Neural crest cell (in vitro differentiated cells): ENCODE measurements at regions not wholly inside any gene's neighbourhood (a gene's known extent, or its start where the extent isn't known, plus 50 kb on each side); places are given as distances from the start of the nearest gene placed in this dataset.

Experiments
- DNase-seq: peaks from one replicate; pipeline ENCODE4 v3.0.0; 2021; ENCODE audit warnings: low read depth, mixed read lengths, low spot score
- H3K27ac Mint-ChIP-seq: one replicate; pipeline ENCODE4 v1.8.0; 2021; ENCODE audit warnings: mild to moderate bottlenecking, mixed read lengths; ENCODE audit not compliant: unreplicated experiment
- H3K27me3 Mint-ChIP-seq: 2 replicates; pipeline ENCODE4 v1.8.0; 2021; ENCODE audit warnings: low read depth, mild to moderate bottlenecking, mixed read lengths
- H3K36me3 Mint-ChIP-seq: 2 replicates; pipeline ENCODE4 v1.8.0; 2021; ENCODE audit warnings: low read depth, mild to moderate bottlenecking, mixed read lengths
- H3K4me1 Mint-ChIP-seq: 2 replicates; pipeline ENCODE4 v1.8.0; 2021; ENCODE audit warnings: mixed read lengths
- H3K4me3 Mint-ChIP-seq: one replicate; pipeline ENCODE4 v1.8.0; 2021; ENCODE audit warnings: mild to moderate bottlenecking, mixed read lengths
- H3K9me3 Mint-ChIP-seq: 2 replicates; pipeline ENCODE4 v1.8.0; 2021; ENCODE audit warnings: mixed read lengths
- TF ChIP-seq, protein P1 (sequence below): fragments of 200-600 bp; sonication (generic); conservative IDR thresholded peaks from 2 replicates; pipeline ENCODE4 v1.5.0; 2021; ENCODE audit warnings: antibody characterized with exemption, mild to moderate bottlenecking

GRCh38 chr2:52431352-52431760, 1336.2 kb upstream of the CHAC2 start:
- H3K4me1 Mint-ChIP-seq: no peaks in the 10 kb centered on the region
- no peak for DNase-seq
- H3K9me3 Mint-ChIP-seq: peaks cover 6% of the 10 kb centered on the region
- TF ChIP-seq, protein P1, sequence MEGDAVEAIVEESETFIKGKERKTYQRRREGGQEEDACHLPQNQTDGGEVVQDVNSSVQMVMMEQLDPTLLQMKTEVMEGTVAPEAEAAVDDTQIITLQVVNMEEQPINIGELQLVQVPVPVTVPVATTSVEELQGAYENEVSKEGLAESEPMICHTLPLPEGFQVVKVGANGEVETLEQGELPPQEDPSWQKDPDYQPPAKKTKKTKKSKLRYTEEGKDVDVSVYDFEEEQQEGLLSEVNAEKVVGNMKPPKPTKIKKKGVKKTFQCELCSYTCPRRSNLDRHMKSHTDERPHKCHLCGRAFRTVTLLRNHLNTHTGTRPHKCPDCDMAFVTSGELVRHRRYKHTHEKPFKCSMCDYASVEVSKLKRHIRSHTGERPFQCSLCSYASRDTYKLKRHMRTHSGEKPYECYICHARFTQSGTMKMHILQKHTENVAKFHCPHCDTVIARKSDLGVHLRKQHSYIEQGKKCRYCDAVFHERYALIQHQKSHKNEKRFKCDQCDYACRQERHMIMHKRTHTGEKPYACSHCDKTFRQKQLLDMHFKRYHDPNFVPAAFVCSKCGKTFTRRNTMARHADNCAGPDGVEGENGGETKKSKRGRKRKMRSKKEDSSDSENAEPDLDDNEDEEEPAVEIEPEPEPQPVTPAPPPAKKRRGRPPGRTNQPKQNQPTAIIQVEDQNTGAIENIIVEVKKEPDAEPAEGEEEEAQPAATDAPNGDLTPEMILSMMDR: no peak
- H3K4me3 Mint-ChIP-seq: no peak overlapping the region
- peak overlapping the region; percentile 62 for H3K27ac Mint-ChIP-seq
- H3K27me3 Mint-ChIP-seq: no peaks in the 10 kb centered on the region
- H3K36me3 Mint-ChIP-seq: no peaks in the 10 kb centered on the region

DNA sequence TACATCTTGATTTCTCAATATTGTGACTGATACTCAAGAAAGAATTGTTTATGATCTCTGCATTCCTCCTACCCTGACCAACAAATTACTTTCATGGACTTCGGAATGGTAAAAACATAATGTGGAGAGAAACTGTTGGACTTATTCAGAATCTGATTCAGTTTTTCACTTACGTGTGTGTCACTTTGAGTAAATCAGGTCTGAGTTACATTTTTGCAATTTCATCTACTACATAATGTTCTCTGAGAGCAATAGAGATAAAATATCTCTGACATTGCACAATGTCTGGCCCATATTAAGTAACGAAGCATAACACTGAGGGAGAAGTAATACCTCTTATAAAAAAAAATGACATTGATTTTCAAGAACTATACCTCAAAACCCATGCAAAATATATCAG, 1337.9 kb upstream of the CHAC2 start:
- no peak for DNase-seq
- Mint-ChIP-seq H3K9me3 (peaks cover 6% of the 10 kb centered on the region), H3K36me3 (no peaks in the 10 kb centered on the region), H3K27ac (no peak overlapping the region), H3K4me3 (no peak overlapping the region), H3K4me1 (no peaks in the 10 kb centered on the region), H3K27me3 (no peaks in the 10 kb centered on the region)
- TF ChIP-seq, protein P1: no peak

DNA sequence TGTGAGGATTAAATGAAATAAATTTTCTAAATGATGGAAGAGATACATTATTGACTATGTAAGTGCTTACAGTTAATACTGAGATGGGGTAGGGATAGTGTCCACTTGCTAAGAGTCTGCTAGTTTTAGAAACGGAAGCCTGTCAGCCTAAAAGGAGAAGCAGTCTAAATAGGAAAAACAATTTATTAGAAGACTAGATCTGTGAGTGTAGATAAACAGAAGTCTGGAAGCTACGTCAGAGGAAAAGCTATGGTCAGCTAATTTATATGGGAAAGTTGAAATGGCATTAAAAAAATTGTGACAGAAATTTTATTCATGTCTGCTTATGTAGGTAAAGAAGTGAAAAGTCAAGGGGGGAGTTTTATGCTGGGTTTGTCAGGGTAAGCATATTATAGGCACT, 1338.4 kb upstream of the CHAC2 start:
- Mint-ChIP-seq H3K27me3 (no peaks in the 10 kb centered on the region), H3K27ac (no peak overlapping the region), H3K9me3 (peaks cover 6% of the 10 kb centered on the region), H3K36me3 (no peaks in the 10 kb centered on the region), H3K4me1 (no peaks in the 10 kb centered on the region), H3K4me3 (no peak overlapping the region)
- DNase-seq: no peak
- TF ChIP-seq, protein P1: no peak

GRCh38 chr2:52428224-52428623, 1339.4 kb upstream of the CHAC2 start:
- Mint-ChIP-seq H3K27ac (peak overlapping the region; percentile 8), H3K27me3 (no peaks in the 10 kb centered on the region), H3K4me1 (no peaks in the 10 kb centered on the region), H3K4me3 (no peak overlapping the region), H3K9me3 (peaks cover 6% of the 10 kb centered on the region), H3K36me3 (no peaks in the 10 kb centered on the region)
- DNase-seq: no peak
- TF ChIP-seq, protein P1: no peak

DNA sequence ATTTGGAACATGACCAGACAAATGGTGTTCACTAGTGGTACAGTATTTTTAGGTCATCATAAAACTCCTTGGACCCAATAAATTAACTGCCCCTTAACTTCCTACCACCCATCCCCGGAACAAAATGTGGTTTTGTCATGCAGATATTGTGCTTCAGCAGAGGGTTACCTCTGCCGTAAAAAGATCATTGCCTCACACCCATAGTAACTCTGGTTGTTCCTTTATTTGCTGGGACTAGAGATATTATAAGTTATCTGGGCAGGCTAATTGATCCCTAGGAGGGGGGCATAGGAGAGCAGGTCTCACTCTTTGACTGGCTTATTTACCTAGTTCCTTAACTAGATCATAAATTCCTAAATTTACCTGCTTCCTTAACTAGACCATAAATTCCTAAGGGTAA, 1343.9 kb upstream of the CHAC2 start:
- no peaks in the 10 kb centered on the region for H3K4me1 Mint-ChIP-seq

More for the DNA sequence above, 1343.9 kb upstream of the CHAC2 start:
- DNase-seq: no peak
- no peaks in the 10 kb centered on the region for H3K9me3 Mint-ChIP-seq
- H3K27me3 Mint-ChIP-seq: no peaks in the 10 kb centered on the region
- no peak overlapping the region for H3K27ac Mint-ChIP-seq
- H3K36me3 Mint-ChIP-seq: no peaks in the 10 kb centered on the region
- H3K4me3 Mint-ChIP-seq: no peak overlapping the region
- TF ChIP-seq, protein P1: no peak
